PC-3 (cell line): ENCODE measurements at regions not wholly inside any gene's neighbourhood (a gene's known extent, or its start where the extent isn't known, plus 50 kb on each side); places are given as distances from the start of the nearest gene placed in this dataset.

Experiments used
- CTCF ChIP-seq: fragments of 300-600 bp; sonication (generic); conservative IDR thresholded peaks from 2 replicates; pipeline ENCODE4 v1.5.1; 2017; ENCODE audit warnings: antibody characterized with exemption, low read depth, mild to moderate bottlenecking, low read length
- EZH2 ChIP-seq: fragments of 300-600 bp; sonication (generic); IDR thresholded peaks from one replicate; pipeline ENCODE4 v1.6.1; 2017; ENCODE audit warnings: antibody characterized with exemption, mild to moderate bottlenecking, low read length; ENCODE audit not compliant: unreplicated experiment

- no peak for TF ChIP-seq EZH2
- no peak for TF ChIP-seq CTCF
Observed at GRCh38 chr6:84906514-84906913, 142.1 kb upstream of the TBX18 start.
